MCF 10A (cell line): ENCODE measurements at regions not wholly inside any gene's neighbourhood (a gene's known extent, or its start where the extent isn't known, plus 50 kb on each side); places are given as distances from the start of the nearest gene placed in this dataset.

Experiments used
- BruUV-seq: library from RNA; stranded (reverse); fragments of 400-500 nt; replicated peaks from 2 replicates; lab custom pipeline; 2021; lab: Mats Ljungman, UMichigan
- CTCF ChIA-PET: fragments of 300-600 bp; sonication (Branson Sonifier 250); formaldehyde crosslinking; extraction: SDS; loops from one replicate; lab custom pipeline; 2021; ENCODE audit warnings: antibody characterized with exemption, inconsistent platforms; lab: Yijun Ruan, JAX
- POLR2A ChIA-PET: fragments of 300-600, 350-650 bp; sonication (Branson Sonifier 250); formaldehyde crosslinking; extraction: SDS; loops from one replicate; lab custom pipeline; 2020; ENCODE audit warnings: antibody characterized with exemption, inconsistent platforms; lab: Yijun Ruan, JAX
- DNase-seq: peaks from one replicate; pipeline ENCODE4 v3.0.0-alpha.2; 2018; ENCODE audit not compliant: unreplicated experiment
- H3K27ac Mint-ChIP-seq: one replicate; pipeline ENCODE4 v1.8.0; 2022; ENCODE audit warnings: mild to moderate bottlenecking, low read depth, mixed read lengths; ENCODE audit not compliant: unreplicated experiment
- H3K27me3 Mint-ChIP-seq: one replicate; pipeline ENCODE4 v1.8.0; 2022; ENCODE audit warnings: mixed read lengths; ENCODE audit not compliant: insufficient read depth, unreplicated experiment
- H3K36me3 Mint-ChIP-seq: one replicate; pipeline ENCODE4 v1.8.0; 2022; ENCODE audit warnings: mild to moderate bottlenecking, moderate library complexity, mixed read lengths; ENCODE audit not compliant: insufficient read depth, unreplicated experiment
- H3K4me1 Mint-ChIP-seq: one replicate; pipeline ENCODE4 v1.8.0; 2022; ENCODE audit warnings: mixed read lengths; ENCODE audit not compliant: insufficient read depth, unreplicated experiment
- H3K4me3 Mint-ChIP-seq: one replicate; pipeline ENCODE4 v1.8.0; 2022; ENCODE audit warnings: mild to moderate bottlenecking, moderate library complexity, mixed read lengths; ENCODE audit not compliant: unreplicated experiment
- H3K9me3 Mint-ChIP-seq: one replicate; pipeline ENCODE4 v1.8.0; 2022; ENCODE audit warnings: mixed read lengths; ENCODE audit not compliant: unreplicated experiment
- CTCF ChIP-seq: fragments of 200-600 bp; IDR thresholded peaks from one replicate; pipeline ENCODE4 v1.8.0; 2022; ENCODE audit warnings: antibody characterized with exemption, mild to moderate bottlenecking; ENCODE audit not compliant: unreplicated experiment
- intact Hi-C: fragments of 100-400 bp; cut with micrococcal nuclease; formaldehyde crosslinking; loops from 2 replicates; pipeline ENCODE4 v1.14.1; 2022

DNA sequence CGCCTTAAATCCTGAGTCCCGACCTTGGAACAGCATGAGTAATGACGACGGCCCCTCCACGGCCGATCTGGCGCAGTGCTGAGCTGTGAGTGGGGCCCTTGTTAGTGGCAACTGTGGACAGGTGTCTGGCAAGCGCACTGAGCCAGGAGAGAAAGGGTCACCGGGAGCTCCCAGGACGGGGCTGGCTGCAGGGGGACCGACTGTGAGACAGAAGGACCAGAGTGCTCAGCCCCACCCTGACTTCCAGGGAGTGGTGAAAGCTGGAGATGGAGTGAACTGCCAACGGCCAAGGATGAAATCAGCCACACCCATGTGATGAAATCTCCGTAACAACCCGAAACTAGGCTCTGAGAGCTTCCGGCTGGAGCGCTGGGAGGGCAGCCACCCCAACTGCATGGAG lies 228.6 kb downstream of the BRD1 start:
- no peak overlapping the region for H3K4me3 Mint-ChIP-seq
- no peak for DNase-seq
- no peaks in the 10 kb centered on the region for H3K4me1 Mint-ChIP-seq
- intact Hi-C loops: no loop called here
- CTCF ChIA-PET: no interaction called here
- no peaks in the 10 kb centered on the region for H3K27me3 Mint-ChIP-seq
- POLR2A ChIA-PET: no interaction called here
- no peaks in the 10 kb centered on the region for H3K36me3 Mint-ChIP-seq
- no peak overlapping the region for H3K27ac Mint-ChIP-seq
- no peaks in the 10 kb centered on the region for H3K9me3 Mint-ChIP-seq
- TF ChIP-seq CTCF: no peak
- no TSS peak for BruUV-seq

DNA sequence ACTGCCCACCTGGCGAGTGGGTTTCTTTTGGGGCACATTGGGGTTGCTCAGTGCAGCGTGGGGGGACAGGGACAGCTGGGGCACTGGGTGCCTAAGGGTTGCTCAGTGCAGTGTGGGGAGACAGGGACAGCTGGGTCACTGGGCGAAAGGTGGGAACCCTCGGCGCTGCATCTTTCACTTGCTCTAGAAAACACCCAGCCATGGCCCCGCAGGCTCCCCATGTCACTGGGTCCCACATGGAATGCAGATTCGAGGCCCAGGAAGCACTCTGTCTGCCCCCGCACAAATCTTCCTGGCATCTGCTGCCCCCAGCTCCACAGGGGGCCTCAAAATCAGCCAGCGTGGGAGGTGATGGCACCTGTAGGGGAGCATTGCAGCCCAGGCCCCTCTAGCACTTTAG lies 229.3 kb downstream of the BRD1 start:
- Mint-ChIP-seq H3K4me3 (no peak overlapping the region), H3K4me1 (no peaks in the 10 kb centered on the region), H3K27me3 (no peaks in the 10 kb centered on the region), H3K36me3 (no peaks in the 10 kb centered on the region), H3K9me3 (no peaks in the 10 kb centered on the region), H3K27ac (no peak overlapping the region)
- DNase-seq: no peak
- CTCF ChIA-PET: no interaction called here
- no TSS peak for BruUV-seq
- POLR2A ChIA-PET: no interaction called here
- TF ChIP-seq CTCF: no peak
- intact Hi-C loops: no loop called here

DNA sequence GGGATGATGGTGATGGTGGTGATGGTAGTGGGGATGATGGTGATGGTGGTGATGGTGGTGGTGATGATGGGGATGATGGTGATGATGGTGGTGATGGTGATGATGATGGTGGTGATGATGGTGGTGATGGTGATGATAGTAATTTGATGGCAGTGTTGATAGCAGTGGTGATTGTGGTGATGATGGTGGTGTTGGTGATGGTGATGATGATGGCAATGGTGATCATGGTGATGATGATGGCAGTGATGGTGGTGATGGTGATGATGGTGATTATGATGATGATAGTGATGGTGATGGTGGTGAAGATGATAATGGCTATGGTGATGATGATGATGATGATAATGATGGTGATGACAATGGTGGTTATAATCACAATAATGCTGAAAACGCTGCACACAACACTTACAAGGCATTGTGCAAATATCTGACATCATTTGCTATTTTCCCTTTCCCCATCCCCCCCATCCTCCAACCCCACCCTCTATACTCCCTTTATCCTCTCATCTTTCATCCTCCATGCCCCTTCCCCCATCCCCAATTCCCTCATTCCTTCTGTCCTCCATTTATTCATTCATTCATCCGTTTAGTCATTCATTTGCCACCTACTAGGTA lies 230.1 kb downstream of the BRD1 start:
- POLR2A ChIA-PET: no interaction called here
- intact Hi-C loops: no loop called here
- H3K36me3 Mint-ChIP-seq: no peaks in the 10 kb centered on the region
- H3K27ac Mint-ChIP-seq: no peak overlapping the region
- no peak for TF ChIP-seq CTCF
- H3K4me3 Mint-ChIP-seq: no peak overlapping the region
- H3K27me3 Mint-ChIP-seq: no peaks in the 10 kb centered on the region
- no peaks in the 10 kb centered on the region for H3K9me3 Mint-ChIP-seq
- no TSS peak for BruUV-seq
- H3K4me1 Mint-ChIP-seq: no peaks in the 10 kb centered on the region
- DNase-seq: no peak
- CTCF ChIA-PET: no interaction called here

GRCh38 chr22:49595465-49596078 lies 232.1 kb downstream of the BRD1 start:
- no peak overlapping the region for H3K4me3 Mint-ChIP-seq
- intact Hi-C loops: no loop called here
- ChIA-PET CTCF (no interaction called here), POLR2A (no interaction called here)
- no peak for TF ChIP-seq CTCF
- no peaks in the 10 kb centered on the region for H3K36me3 Mint-ChIP-seq
- no peaks in the 10 kb centered on the region for H3K27me3 Mint-ChIP-seq
- H3K4me1 Mint-ChIP-seq: no peaks in the 10 kb centered on the region
- H3K9me3 Mint-ChIP-seq: peaks cover 6% of the 10 kb centered on the region
- BruUV-seq: no TSS peak
- DNase-seq: no peak
- no peak overlapping the region for H3K27ac Mint-ChIP-seq
